ENCODE measurements at regions not wholly inside any gene's neighbourhood (a gene's known extent, or its start where the extent isn't known, plus 50 kb on each side); places are given as distances from the start of the nearest gene placed in this dataset.

DNA sequence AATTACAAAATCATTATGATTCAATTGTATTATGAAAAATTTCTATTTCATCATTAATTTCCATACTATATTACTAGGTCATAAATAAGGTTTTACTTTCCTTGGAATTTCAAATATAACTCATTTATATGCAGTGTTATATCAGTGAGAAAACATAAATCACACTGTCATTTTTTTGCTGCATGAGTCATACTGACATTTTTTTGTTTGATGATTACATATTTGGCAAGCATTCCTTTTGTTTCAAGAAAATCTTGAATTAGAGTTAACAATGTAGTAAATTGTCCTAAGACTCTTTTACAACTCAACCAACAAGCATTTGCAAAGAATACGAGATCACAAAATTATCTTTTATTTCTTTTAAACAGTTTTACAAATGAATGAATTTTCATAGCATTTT, 298.4 kb upstream of the SEMA6A start:
- TF ChIP-seq, protein P1, sequence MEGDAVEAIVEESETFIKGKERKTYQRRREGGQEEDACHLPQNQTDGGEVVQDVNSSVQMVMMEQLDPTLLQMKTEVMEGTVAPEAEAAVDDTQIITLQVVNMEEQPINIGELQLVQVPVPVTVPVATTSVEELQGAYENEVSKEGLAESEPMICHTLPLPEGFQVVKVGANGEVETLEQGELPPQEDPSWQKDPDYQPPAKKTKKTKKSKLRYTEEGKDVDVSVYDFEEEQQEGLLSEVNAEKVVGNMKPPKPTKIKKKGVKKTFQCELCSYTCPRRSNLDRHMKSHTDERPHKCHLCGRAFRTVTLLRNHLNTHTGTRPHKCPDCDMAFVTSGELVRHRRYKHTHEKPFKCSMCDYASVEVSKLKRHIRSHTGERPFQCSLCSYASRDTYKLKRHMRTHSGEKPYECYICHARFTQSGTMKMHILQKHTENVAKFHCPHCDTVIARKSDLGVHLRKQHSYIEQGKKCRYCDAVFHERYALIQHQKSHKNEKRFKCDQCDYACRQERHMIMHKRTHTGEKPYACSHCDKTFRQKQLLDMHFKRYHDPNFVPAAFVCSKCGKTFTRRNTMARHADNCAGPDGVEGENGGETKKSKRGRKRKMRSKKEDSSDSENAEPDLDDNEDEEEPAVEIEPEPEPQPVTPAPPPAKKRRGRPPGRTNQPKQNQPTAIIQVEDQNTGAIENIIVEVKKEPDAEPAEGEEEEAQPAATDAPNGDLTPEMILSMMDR (IDR thresholded peaks at IDR 0.05; ENCODE audit: low read length): no peak
- TF ChIP-seq EZH2 (optimal IDR thresholded peaks at IDR 0.05; ENCODE audit: low read depth, low read length): no peak
